OCI-LY1 (cell line): ENCODE measurements at regions not wholly inside any gene's neighbourhood (a gene's known extent, or its start where the extent isn't known, plus 50 kb on each side); places are given as distances from the start of the nearest gene placed in this dataset.

Source experiments
- EZH2 ChIP-seq: fragments of 200-600 bp; sonication (generic), shearing (Covaris generic); IDR thresholded peaks from 2 replicates; pipeline ENCODE4 v1.8.0; 2017; ENCODE audit warnings: borderline replicate concordance, mixed run types, mild to moderate bottlenecking, antibody characterized with exemption, low read length, moderate library complexity, mixed read lengths
- TF ChIP-seq, protein P1 (sequence below): fragments of 200-600 bp; sonication (generic), shearing (Covaris generic); IDR thresholded peaks from 2 replicates; pipeline ENCODE4 v1.5.1; 2017; ENCODE audit warnings: mild to moderate bottlenecking, antibody characterized with exemption, low read length, moderate library complexity, mixed read lengths

- TF ChIP-seq, protein P1, sequence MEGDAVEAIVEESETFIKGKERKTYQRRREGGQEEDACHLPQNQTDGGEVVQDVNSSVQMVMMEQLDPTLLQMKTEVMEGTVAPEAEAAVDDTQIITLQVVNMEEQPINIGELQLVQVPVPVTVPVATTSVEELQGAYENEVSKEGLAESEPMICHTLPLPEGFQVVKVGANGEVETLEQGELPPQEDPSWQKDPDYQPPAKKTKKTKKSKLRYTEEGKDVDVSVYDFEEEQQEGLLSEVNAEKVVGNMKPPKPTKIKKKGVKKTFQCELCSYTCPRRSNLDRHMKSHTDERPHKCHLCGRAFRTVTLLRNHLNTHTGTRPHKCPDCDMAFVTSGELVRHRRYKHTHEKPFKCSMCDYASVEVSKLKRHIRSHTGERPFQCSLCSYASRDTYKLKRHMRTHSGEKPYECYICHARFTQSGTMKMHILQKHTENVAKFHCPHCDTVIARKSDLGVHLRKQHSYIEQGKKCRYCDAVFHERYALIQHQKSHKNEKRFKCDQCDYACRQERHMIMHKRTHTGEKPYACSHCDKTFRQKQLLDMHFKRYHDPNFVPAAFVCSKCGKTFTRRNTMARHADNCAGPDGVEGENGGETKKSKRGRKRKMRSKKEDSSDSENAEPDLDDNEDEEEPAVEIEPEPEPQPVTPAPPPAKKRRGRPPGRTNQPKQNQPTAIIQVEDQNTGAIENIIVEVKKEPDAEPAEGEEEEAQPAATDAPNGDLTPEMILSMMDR: no peak
- no peak for TF ChIP-seq EZH2
Measured at GRCh38 chr5:117713585-117714198, 1139.1 kb upstream of the SEMA6A start.
